ENCODE measurements at regions not wholly inside any gene's neighbourhood (a gene's known extent, or its start where the extent isn't known, plus 50 kb on each side); places are given as distances from the start of the nearest gene placed in this dataset.

- ChIA-PET POLR2A (ENCODE audit: unreplicated experiment) (no interaction called here), CTCF (no interaction called here)
- no peak for DNase-seq
- H3K27ac ChIP-seq (ENCODE audit: low read length): no peak overlapping the region
- H3F3A ChIP-seq (ENCODE audit: low read length, unreplicated experiment): no peaks in the 10 kb centered on the region
- H3K9me3 ChIP-seq (ENCODE audit: low read length): no peaks in the 10 kb centered on the region
- ATAC-seq: no peak
- intact Hi-C loops (cut with micrococcal nuclease): no loop called here
- H3K4me1 ChIP-seq (ENCODE audit: insufficient read depth, low read length): no peaks in the 10 kb centered on the region
- peaks cover 19% of the 10 kb centered on the region for H3K27me3 ChIP-seq (ENCODE audit: low read length)
- H3K9me2 ChIP-seq (replicated peaks; ENCODE audit: low read length): no peaks in the 10 kb centered on the region
- no peak overlapping the region for H2AFZ ChIP-seq (ENCODE audit: low read length)
- TF ChIP-seq CTCF (conservative IDR thresholded peaks at IDR 0.05; ENCODE audit: low read depth, low read length) (no peak), EZH2 (IDR thresholded peaks at IDR 0.05; ENCODE audit: low read length, unreplicated experiment) (no peak), EZH2phosphoT487 (IDR thresholded peaks at IDR 0.05; ENCODE audit: borderline replicate concordance, low read length) (no peak)
- H4K20me1 ChIP-seq (ENCODE audit: low read length): no peaks in the 10 kb centered on the region
- H3K36me3 ChIP-seq (ENCODE audit: low read depth, low read length): no peaks in the 10 kb centered on the region
- H3K79me2 ChIP-seq (ENCODE audit: low read length): no peaks in the 10 kb centered on the region
- H3K4me3 ChIP-seq (ENCODE audit: low read length): no peak overlapping the region
- no peak overlapping the region for H3K9ac ChIP-seq (ENCODE audit: low read length)
- no TSS peak for BruUV-seq (replicated peaks)
- no peak overlapping the region for H3K4me2 ChIP-seq (ENCODE audit: low read length)
These were observed 69.9 kb upstream of the KBTBD8 start for GRCh38 chr3:66928252-66928651.

- POLR2A ChIA-PET (ENCODE audit: unreplicated experiment): no interaction called here
- H3K27ac ChIP-seq (ENCODE audit: low read length): no peak overlapping the region
- no peaks in the 10 kb centered on the region for H3K4me1 ChIP-seq (ENCODE audit: insufficient read depth, low read length)
- no peaks in the 10 kb centered on the region for H3F3A ChIP-seq (ENCODE audit: low read length, unreplicated experiment)
- TF ChIP-seq EZH2phosphoT487 (IDR thresholded peaks at IDR 0.05; ENCODE audit: borderline replicate concordance, low read length): no peak
- TF ChIP-seq CTCF (conservative IDR thresholded peaks at IDR 0.05; ENCODE audit: low read depth, low read length): no peak
- TF ChIP-seq EZH2 (IDR thresholded peaks at IDR 0.05; ENCODE audit: low read length, unreplicated experiment): no peak
- H3K4me2 ChIP-seq (ENCODE audit: low read length): no peak overlapping the region
- H3K79me2 ChIP-seq (ENCODE audit: low read length): no peaks in the 10 kb centered on the region
- no TSS peak for BruUV-seq (replicated peaks)
- no peak for DNase-seq
- no peaks in the 10 kb centered on the region for H4K20me1 ChIP-seq (ENCODE audit: low read length)
- H3K4me3 ChIP-seq (ENCODE audit: low read length): no peak overlapping the region
- intact Hi-C loops (cut with micrococcal nuclease): no loop called here
- CTCF ChIA-PET: no interaction called here
- H3K27me3 ChIP-seq (ENCODE audit: low read length): peaks cover 13% of the 10 kb centered on the region
- H2AFZ ChIP-seq (ENCODE audit: low read length): no peak overlapping the region
- H3K9ac ChIP-seq (ENCODE audit: low read length): no peak overlapping the region
- H3K9me2 ChIP-seq (replicated peaks; ENCODE audit: low read length): no peaks in the 10 kb centered on the region
- no peaks in the 10 kb centered on the region for H3K36me3 ChIP-seq (ENCODE audit: low read depth, low read length)
- ATAC-seq: no peak
- H3K9me3 ChIP-seq (ENCODE audit: low read length): no peaks in the 10 kb centered on the region
These were observed 66.8 kb upstream of the KBTBD8 start for GRCh38 chr3:66931291-66931690.

GRCh38 chr3:66931699-66932098 is 66.4 kb upstream of the KBTBD8 start:
- no peaks in the 10 kb centered on the region for H3F3A ChIP-seq (ENCODE audit: low read length, unreplicated experiment)
- no TSS peak for BruUV-seq (replicated peaks)
- H3K4me3 ChIP-seq (ENCODE audit: low read length): no peak overlapping the region
- H2AFZ ChIP-seq (ENCODE audit: low read length): no peak overlapping the region
- no peaks in the 10 kb centered on the region for H3K9me2 ChIP-seq (replicated peaks; ENCODE audit: low read length)
- no peaks in the 10 kb centered on the region for H3K9me3 ChIP-seq (ENCODE audit: low read length)
- peaks cover 13% of the 10 kb centered on the region for H3K27me3 ChIP-seq (ENCODE audit: low read length)
- no peaks in the 10 kb centered on the region for H4K20me1 ChIP-seq (ENCODE audit: low read length)
- no peak overlapping the region for H3K9ac ChIP-seq (ENCODE audit: low read length)
- H3K4me2 ChIP-seq (ENCODE audit: low read length): no peak overlapping the region
- no peaks in the 10 kb centered on the region for H3K36me3 ChIP-seq (ENCODE audit: low read depth, low read length)
- H3K4me1 ChIP-seq (ENCODE audit: insufficient read depth, low read length): no peaks in the 10 kb centered on the region
- ChIA-PET POLR2A (ENCODE audit: unreplicated experiment) (no interaction called here), CTCF (no interaction called here)
- H3K27ac ChIP-seq (ENCODE audit: low read length): no peak overlapping the region
- intact Hi-C loops (cut with micrococcal nuclease): no loop called here
- TF ChIP-seq CTCF (conservative IDR thresholded peaks at IDR 0.05; ENCODE audit: low read depth, low read length): no peak
- H3K79me2 ChIP-seq (ENCODE audit: low read length): no peaks in the 10 kb centered on the region
- no peak for DNase-seq
- no peak for ATAC-seq
